ENCODE measurements at regions not wholly inside any gene's neighbourhood (a gene's known extent, or its start where the extent isn't known, plus 50 kb on each side); places are given as distances from the start of the nearest gene placed in this dataset.

GRCh38 chr6:40124924-40125323 is 190.7 kb upstream of the MOCS1 start:
- no peak overlapping the region for H3K4me3 ChIP-seq (ENCODE audit: low read length)
- H3K27ac ChIP-seq (ENCODE audit: low read length): no peak overlapping the region
- H3K36me3 ChIP-seq (ENCODE audit: insufficient read depth, low read length): no peaks in the 10 kb centered on the region
- H4K20me1 ChIP-seq (ENCODE audit: insufficient read depth, low read depth, low read length): no peaks in the 10 kb centered on the region
- no peaks in the 10 kb centered on the region for H3K4me1 ChIP-seq (ENCODE audit: low read length)
- no peaks in the 10 kb centered on the region for H3K9me3 ChIP-seq (ENCODE audit: low read length)
- no peak overlapping the region for H3K4me2 ChIP-seq (ENCODE audit: low read depth, low read length, poor library complexity, severe bottlenecking)
- H3K27me3 ChIP-seq (ENCODE audit: low read length): no peaks in the 10 kb centered on the region
- H2AFZ ChIP-seq (ENCODE audit: low read length): no peak overlapping the region
- no peaks in the 10 kb centered on the region for H3K79me2 ChIP-seq (ENCODE audit: low read length)
- H3K9ac ChIP-seq (ENCODE audit: low read length): no peak overlapping the region
- H3K9me2 ChIP-seq (replicated peaks; ENCODE audit: insufficient read depth, low read length): no peaks in the 10 kb centered on the region
- DNase-seq: no peak

DNA sequence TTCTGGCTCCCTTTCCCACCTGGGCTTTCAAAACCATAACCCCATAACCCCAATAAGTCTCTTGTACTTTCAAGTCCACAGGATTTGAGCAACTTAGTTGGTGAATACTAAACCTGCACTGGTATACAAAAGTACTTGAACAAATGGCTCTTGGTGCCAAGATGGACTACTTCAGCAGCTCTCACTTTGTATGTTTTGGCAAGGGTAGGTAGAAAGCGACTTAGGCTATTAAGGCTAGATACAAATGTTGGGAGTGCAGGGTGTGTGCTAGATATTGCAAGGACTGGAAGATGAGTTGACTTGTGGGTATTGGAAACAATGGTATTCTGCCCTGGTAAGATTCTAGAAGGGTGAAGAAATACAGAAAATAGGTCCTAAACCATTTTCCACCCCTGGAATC is 182.6 kb upstream of the MOCS1 start:
- Histone ChIP-seq H3K4me1 (ENCODE audit: low read length) (no peaks in the 10 kb centered on the region), H3K27ac (ENCODE audit: low read length) (no peak overlapping the region), H4K20me1 (ENCODE audit: insufficient read depth, low read depth, low read length) (no peaks in the 10 kb centered on the region), H3K36me3 (ENCODE audit: insufficient read depth, low read length) (no peaks in the 10 kb centered on the region), H3K9me2 (replicated peaks; ENCODE audit: insufficient read depth, low read length) (no peaks in the 10 kb centered on the region), H3K4me2 (ENCODE audit: low read depth, low read length, poor library complexity, severe bottlenecking) (no peak overlapping the region), H3K27me3 (ENCODE audit: low read length) (no peaks in the 10 kb centered on the region; the same call in 1 of the 2 replicates), H2AFZ (ENCODE audit: low read length) (no peak overlapping the region), H3K79me2 (ENCODE audit: low read length) (no peaks in the 10 kb centered on the region), H3K9ac (ENCODE audit: low read length) (no peak overlapping the region), H3K4me3 (ENCODE audit: low read length) (no peak overlapping the region), H3K9me3 (ENCODE audit: low read length) (no peaks in the 10 kb centered on the region)
- DNase-seq: no peak

DNA sequence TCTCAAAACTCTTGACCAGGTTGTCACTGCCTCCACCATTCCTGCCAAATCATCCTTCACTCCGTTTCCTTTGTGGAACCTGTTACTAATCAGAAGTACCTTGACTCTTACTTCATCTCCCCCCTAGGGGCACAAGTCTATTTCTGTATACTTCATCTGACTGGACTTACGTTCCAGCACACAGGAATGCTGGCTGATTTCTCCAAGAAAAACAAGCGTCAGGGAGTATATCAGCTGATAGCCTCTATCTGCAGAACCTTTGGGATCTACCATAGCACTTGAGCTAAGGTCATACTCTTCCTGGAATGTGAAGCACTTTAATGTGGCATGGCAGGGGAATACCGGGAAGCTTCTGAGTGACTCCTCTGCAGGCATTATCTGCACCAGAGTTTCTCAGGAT is 178.1 kb upstream of the MOCS1 start:
- Histone ChIP-seq H2AFZ (ENCODE audit: low read length) (no peak overlapping the region), H3K9ac (ENCODE audit: low read length) (no peak overlapping the region), H3K4me1 (ENCODE audit: low read length) (no peaks in the 10 kb centered on the region), H3K27me3 (ENCODE audit: low read length) (peaks cover 3% of the 10 kb centered on the region; the same call in 1 of the 2 replicates), H4K20me1 (ENCODE audit: insufficient read depth, low read depth, low read length) (no peaks in the 10 kb centered on the region), H3K4me3 (ENCODE audit: low read length) (no peak overlapping the region), H3K4me2 (ENCODE audit: low read depth, low read length, poor library complexity, severe bottlenecking) (no peak overlapping the region), H3K9me2 (replicated peaks; ENCODE audit: insufficient read depth, low read length) (no peaks in the 10 kb centered on the region), H3K36me3 (ENCODE audit: insufficient read depth, low read length) (no peaks in the 10 kb centered on the region), H3K9me3 (ENCODE audit: low read length) (no peaks in the 10 kb centered on the region), H3K79me2 (ENCODE audit: low read length) (no peaks in the 10 kb centered on the region), H3K27ac (ENCODE audit: low read length) (no peak overlapping the region)
- DNase-seq: no peak

GRCh38 chr6:40108736-40109135 is 174.5 kb upstream of the MOCS1 start:
- no peaks in the 10 kb centered on the region for H3K36me3 ChIP-seq (ENCODE audit: insufficient read depth, low read length)
- no peaks in the 10 kb centered on the region for H3K79me2 ChIP-seq (ENCODE audit: low read length)
- H4K20me1 ChIP-seq (ENCODE audit: insufficient read depth, low read depth, low read length): no peaks in the 10 kb centered on the region
- H3K27ac ChIP-seq (ENCODE audit: low read length): no peak overlapping the region
- no peaks in the 10 kb centered on the region for H3K4me1 ChIP-seq (ENCODE audit: low read length)
- no peak overlapping the region for H3K9ac ChIP-seq (ENCODE audit: low read length)
- no peaks in the 10 kb centered on the region for H3K9me3 ChIP-seq (ENCODE audit: low read length)
- H2AFZ ChIP-seq (ENCODE audit: low read length): no peak overlapping the region
- 0 out of 2 replicates have a peak, but pooled peaks cover 3% of the 10 kb centered on the region for H3K27me3 ChIP-seq (ENCODE audit: low read length)
- H3K9me2 ChIP-seq (replicated peaks; ENCODE audit: insufficient read depth, low read length): no peaks in the 10 kb centered on the region; the same call in 1 of the 2 replicates
- no peak overlapping the region for H3K4me2 ChIP-seq (ENCODE audit: low read depth, low read length, poor library complexity, severe bottlenecking)
- no peak for DNase-seq
- no peak overlapping the region for H3K4me3 ChIP-seq (ENCODE audit: low read length)

- H3K4me3 ChIP-seq (ENCODE audit: low read length): no peak overlapping the region
- no peaks in the 10 kb centered on the region for H4K20me1 ChIP-seq (ENCODE audit: insufficient read depth, low read depth, low read length)
- no peaks in the 10 kb centered on the region; the same call in 1 of the 2 replicates for H3K9me2 ChIP-seq (replicated peaks; ENCODE audit: insufficient read depth, low read length)
- H3K27ac ChIP-seq (ENCODE audit: low read length): no peak overlapping the region
- H3K27me3 ChIP-seq (ENCODE audit: low read length): 0 out of 2 replicates have a peak, but pooled peaks cover 5% of the 10 kb centered on the region
- no peaks in the 10 kb centered on the region for H3K9me3 ChIP-seq (ENCODE audit: low read length)
- DNase-seq: no peak
- no peaks in the 10 kb centered on the region for H3K4me1 ChIP-seq (ENCODE audit: low read length)
- H3K36me3 ChIP-seq (ENCODE audit: insufficient read depth, low read length): no peaks in the 10 kb centered on the region
- no peak overlapping the region for H2AFZ ChIP-seq (ENCODE audit: low read length)
- H3K4me2 ChIP-seq (ENCODE audit: low read depth, low read length, poor library complexity, severe bottlenecking): no peak overlapping the region
- H3K79me2 ChIP-seq (ENCODE audit: low read length): no peaks in the 10 kb centered on the region
- H3K9ac ChIP-seq (ENCODE audit: low read length): no peak overlapping the region
Observed at GRCh38 chr6:40106840-40107239, 172.6 kb upstream of the MOCS1 start.

DNA sequence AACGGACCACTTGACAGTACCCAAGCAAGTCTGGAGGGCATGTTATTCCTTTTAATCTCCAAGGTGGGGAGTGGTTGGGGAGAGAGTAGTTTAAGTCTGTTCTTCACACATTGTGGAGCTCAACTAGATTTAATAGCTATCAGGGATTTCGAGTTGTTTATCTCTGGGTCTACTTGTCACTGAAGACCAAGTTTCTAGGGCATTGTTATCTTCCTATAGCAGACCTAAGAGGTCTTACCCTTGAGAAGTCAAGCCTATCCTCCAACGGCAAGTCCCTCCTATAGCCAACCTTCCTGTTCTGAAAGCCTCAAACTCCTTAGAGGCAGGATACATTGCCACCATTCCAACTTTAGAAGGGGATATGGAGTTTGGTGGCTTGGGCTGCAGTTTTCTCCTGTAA is 164.5 kb upstream of the MOCS1 start:
- Histone ChIP-seq H4K20me1 (ENCODE audit: insufficient read depth, low read depth, low read length) (no peaks in the 10 kb centered on the region), H3K4me2 (ENCODE audit: low read depth, low read length, poor library complexity, severe bottlenecking) (no peak overlapping the region), H3K9me3 (ENCODE audit: low read length) (no peaks in the 10 kb centered on the region), H3K27ac (ENCODE audit: low read length) (no peak overlapping the region), H3K4me1 (ENCODE audit: low read length) (no peaks in the 10 kb centered on the region), H3K4me3 (ENCODE audit: low read length) (no peak overlapping the region), H2AFZ (ENCODE audit: low read length) (no peak overlapping the region), H3K9me2 (replicated peaks; ENCODE audit: insufficient read depth, low read length) (no peaks in the 10 kb centered on the region), H3K36me3 (ENCODE audit: insufficient read depth, low read length) (no peaks in the 10 kb centered on the region), H3K9ac (ENCODE audit: low read length) (no peak overlapping the region), H3K27me3 (ENCODE audit: low read length) (0 out of 2 replicates have a peak, but pooled peaks cover 2% of the 10 kb centered on the region), H3K79me2 (ENCODE audit: low read length) (no peaks in the 10 kb centered on the region)
- DNase-seq: no peak

DNA sequence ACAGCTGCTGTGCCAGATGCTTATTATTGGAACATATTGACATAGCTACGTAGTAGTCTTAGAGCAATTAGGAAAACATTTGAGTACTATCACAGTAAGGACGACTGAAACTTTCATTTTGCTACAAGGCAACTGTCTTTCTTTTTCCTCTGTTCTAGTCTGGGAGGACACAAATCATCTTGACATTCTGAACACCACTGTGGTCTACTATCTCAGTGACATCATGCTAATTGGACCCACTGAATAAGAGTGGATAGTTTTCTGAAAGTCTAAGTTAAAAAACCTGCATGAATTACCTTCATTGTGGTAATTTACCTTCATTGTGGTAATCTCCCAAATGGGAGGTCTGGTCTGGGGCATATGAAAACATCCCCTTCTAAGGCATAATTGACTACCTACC is 163.3 kb upstream of the MOCS1 start:
- Histone ChIP-seq H3K9ac (ENCODE audit: low read length) (no peak overlapping the region), H3K27me3 (ENCODE audit: low read length) (no peaks in the 10 kb centered on the region), H3K36me3 (ENCODE audit: insufficient read depth, low read length) (no peaks in the 10 kb centered on the region), H3K9me2 (replicated peaks; ENCODE audit: insufficient read depth, low read length) (no peaks in the 10 kb centered on the region), H3K4me2 (ENCODE audit: low read depth, low read length, poor library complexity, severe bottlenecking) (no peak overlapping the region), H3K79me2 (ENCODE audit: low read length) (no peaks in the 10 kb centered on the region), H3K4me3 (ENCODE audit: low read length) (no peak overlapping the region), H3K4me1 (ENCODE audit: low read length) (no peaks in the 10 kb centered on the region), H3K27ac (ENCODE audit: low read length) (no peak overlapping the region), H4K20me1 (ENCODE audit: insufficient read depth, low read depth, low read length) (no peaks in the 10 kb centered on the region), H3K9me3 (ENCODE audit: low read length) (no peaks in the 10 kb centered on the region), H2AFZ (ENCODE audit: low read length) (no peak overlapping the region)
- no peak for DNase-seq

DNA sequence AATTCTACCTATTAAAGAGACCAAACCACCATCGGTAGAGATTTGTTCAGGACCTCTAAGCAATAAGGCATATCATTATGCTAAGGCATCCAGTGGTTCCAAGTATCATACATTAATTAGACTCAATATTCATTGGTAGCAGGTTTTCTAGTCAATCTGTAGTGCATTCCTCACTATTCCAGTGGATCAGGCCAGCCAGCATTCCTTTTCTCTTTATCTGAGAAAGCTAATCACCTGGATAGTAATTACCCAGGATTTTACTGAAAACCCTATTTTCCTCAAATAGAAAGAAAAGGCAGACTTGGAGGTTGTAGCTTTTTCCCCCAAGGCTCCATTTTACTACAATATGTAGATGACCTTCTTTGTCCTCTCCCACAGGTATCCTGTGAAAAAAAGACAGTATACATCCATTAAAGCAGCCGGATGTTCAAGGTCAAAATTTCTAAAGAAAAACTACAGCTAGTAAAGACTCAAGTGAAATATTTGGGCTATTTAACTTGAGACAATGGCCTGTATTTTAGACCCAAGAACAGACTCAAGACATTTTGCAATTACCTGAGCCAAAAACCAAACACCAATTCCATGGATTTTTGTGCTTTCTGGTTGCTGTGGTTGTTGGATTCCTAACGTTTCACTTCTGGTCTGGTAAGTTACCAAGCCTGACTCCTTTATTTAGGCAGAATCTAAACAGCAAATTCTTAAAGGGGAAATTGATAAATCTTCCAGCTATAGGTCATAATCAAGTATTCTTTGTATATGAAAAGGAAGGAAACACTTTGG is 149.1 kb upstream of the MOCS1 start:
- no peaks in the 10 kb centered on the region for H3K9me2 ChIP-seq (replicated peaks; ENCODE audit: insufficient read depth, low read length)
- no peak overlapping the region for H2AFZ ChIP-seq (ENCODE audit: low read length)
- no peaks in the 10 kb centered on the region for H3K36me3 ChIP-seq (ENCODE audit: insufficient read depth, low read length)
- H3K27ac ChIP-seq (ENCODE audit: low read length): no peak overlapping the region
- no peak overlapping the region for H3K4me2 ChIP-seq (ENCODE audit: low read depth, low read length, poor library complexity, severe bottlenecking)
- no peaks in the 10 kb centered on the region for H4K20me1 ChIP-seq (ENCODE audit: insufficient read depth, low read depth, low read length)
- no peak for DNase-seq
- H3K79me2 ChIP-seq (ENCODE audit: low read length): no peaks in the 10 kb centered on the region
- no peak overlapping the region for H3K4me3 ChIP-seq (ENCODE audit: low read length)
- H3K4me1 ChIP-seq (ENCODE audit: low read length): no peaks in the 10 kb centered on the region
- H3K27me3 ChIP-seq (ENCODE audit: low read length): no peaks in the 10 kb centered on the region
- no peaks in the 10 kb centered on the region for H3K9me3 ChIP-seq (ENCODE audit: low read length)
- no peak overlapping the region for H3K9ac ChIP-seq (ENCODE audit: low read length)
